ENCODE measurements at regions not wholly inside any gene's neighbourhood (a gene's known extent, or its start where the extent isn't known, plus 50 kb on each side); places are given as distances from the start of the nearest gene placed in this dataset.

DNA sequence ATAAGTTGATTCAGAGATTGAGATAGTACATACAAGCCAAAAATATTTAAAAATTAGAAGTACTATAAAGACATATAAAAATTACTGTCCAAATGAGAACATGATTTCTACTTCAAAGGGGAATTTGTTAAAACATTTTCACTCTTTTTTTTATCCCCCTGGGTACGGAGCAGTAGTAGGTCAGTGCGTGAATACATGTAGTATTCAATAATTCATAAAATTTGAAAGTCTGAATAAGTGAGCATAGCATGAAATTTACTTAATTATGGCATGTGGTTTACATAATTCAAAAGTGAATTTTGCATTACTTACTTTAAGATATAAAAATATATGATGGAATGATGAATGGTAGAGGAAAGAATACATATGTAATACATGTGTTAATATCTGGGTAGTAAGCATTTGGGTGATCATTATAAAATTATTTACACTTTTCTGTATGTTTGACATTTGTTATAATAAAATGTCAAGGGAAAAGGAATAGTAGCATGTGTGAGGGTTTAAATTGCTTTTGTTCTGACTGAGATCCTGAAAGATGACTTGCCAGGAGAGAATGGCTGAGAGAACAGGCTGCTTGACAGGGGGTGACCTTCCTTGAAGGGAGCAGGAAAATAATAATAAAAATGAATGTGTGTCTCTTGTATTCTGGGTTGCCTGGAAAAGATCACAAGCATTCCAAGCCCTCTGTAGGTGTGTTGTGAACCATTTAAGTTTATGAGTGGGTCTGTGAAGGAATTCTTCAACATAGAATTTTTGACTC, 1178.8 kb downstream of the ZPLD1 start:
- no peak for DNase-seq (ENCODE audit: low read depth, low spot score)
- in situ Hi-C loops (cut with HindIII; ENCODE audit: low pct_unique_long_range_greater_than_20kb, low sequenced_read_pairs): no loop called here
- BruUV-seq (replicated peaks): no TSS peak
- intact Hi-C loops (cut with micrococcal nuclease; ENCODE audit: unreplicated experiment): no loop called here
- ATAC-seq: no peak
- ChIA-PET POLR2A (no interaction called here), CTCF (no interaction called here)
- Histone ChIP-seq H3K27me3 (ENCODE audit: control insufficient read depth, insufficient read depth, low read length) (no peaks in the 10 kb centered on the region), H3K9me3 (ENCODE audit: control insufficient read depth, insufficient read depth, low read depth, low read length) (no peaks in the 10 kb centered on the region), H3K4me3 (ENCODE audit: low read depth in 2 of 2, low read length in 2 of 2) (no peak overlapping the region), H3K4me1 (ENCODE audit: control insufficient read depth, insufficient read depth, low read length) (no peaks in the 10 kb centered on the region), H3K36me3 (ENCODE audit: control insufficient read depth, insufficient read depth, low read length) (no peaks in the 10 kb centered on the region), H3K27ac (ENCODE audit: low read length) (no peak overlapping the region)
- TF ChIP-seq CTCF (IDR thresholded peaks at IDR 0.05) (no peak), POLR2AphosphoS5 (IDR thresholded peaks at IDR 0.05; ENCODE audit: low read depth, low read length) (no peak), TCF7L2 (IDR thresholded peaks at IDR 0.05; ENCODE audit: low read depth, low read length) (no peak), SIN3A (IDR thresholded peaks at IDR 0.05; ENCODE audit: borderline replicate concordance, insufficient read depth, low read depth, low read length) (no peak)
- TF ChIP-seq, protein P1, sequence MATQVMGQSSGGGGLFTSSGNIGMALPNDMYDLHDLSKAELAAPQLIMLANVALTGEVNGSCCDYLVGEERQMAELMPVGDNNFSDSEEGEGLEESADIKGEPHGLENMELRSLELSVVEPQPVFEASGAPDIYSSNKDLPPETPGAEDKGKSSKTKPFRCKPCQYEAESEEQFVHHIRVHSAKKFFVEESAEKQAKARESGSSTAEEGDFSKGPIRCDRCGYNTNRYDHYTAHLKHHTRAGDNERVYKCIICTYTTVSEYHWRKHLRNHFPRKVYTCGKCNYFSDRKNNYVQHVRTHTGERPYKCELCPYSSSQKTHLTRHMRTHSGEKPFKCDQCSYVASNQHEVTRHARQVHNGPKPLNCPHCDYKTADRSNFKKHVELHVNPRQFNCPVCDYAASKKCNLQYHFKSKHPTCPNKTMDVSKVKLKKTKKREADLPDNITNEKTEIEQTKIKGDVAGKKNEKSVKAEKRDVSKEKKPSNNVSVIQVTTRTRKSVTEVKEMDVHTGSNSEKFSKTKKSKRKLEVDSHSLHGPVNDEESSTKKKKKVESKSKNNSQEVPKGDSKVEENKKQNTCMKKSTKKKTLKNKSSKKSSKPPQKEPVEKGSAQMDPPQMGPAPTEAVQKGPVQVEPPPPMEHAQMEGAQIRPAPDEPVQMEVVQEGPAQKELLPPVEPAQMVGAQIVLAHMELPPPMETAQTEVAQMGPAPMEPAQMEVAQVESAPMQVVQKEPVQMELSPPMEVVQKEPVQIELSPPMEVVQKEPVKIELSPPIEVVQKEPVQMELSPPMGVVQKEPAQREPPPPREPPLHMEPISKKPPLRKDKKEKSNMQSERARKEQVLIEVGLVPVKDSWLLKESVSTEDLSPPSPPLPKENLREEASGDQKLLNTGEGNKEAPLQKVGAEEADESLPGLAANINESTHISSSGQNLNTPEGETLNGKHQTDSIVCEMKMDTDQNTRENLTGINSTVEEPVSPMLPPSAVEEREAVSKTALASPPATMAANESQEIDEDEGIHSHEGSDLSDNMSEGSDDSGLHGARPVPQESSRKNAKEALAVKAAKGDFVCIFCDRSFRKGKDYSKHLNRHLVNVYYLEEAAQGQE (IDR thresholded peaks at IDR 0.05; ENCODE audit: insufficient read depth in 1 of 2, low read depth in 2 of 2, low read length in 1 of 2): no peak

DNA sequence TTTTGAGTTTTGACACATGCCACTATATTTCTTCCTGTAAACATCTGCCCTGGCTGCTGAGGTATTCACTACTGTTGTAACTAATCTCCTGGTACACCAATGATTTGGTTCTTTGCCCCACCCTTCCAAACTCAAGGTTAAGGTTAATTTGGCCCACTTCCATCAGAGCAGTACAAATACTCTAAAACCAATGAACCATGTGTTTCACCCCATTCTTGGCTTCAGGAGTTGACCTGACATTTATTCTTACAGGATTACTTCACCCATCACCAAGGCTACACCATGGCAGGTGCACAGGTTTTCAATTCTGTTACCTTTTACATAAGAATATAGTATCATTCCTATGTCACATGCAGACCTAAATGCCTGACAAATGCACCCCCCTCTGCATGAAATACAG, 1179.9 kb downstream of the ZPLD1 start:
- Histone ChIP-seq H3K27me3 (ENCODE audit: control insufficient read depth, insufficient read depth, low read length) (no peaks in the 10 kb centered on the region), H3K4me1 (ENCODE audit: control insufficient read depth, insufficient read depth, low read length) (no peaks in the 10 kb centered on the region), H3K27ac (ENCODE audit: low read length) (no peak overlapping the region), H3K9me3 (ENCODE audit: control insufficient read depth, insufficient read depth, low read depth, low read length) (no peaks in the 10 kb centered on the region), H3K36me3 (ENCODE audit: control insufficient read depth, insufficient read depth, low read length) (no peaks in the 10 kb centered on the region), H3K4me3 (ENCODE audit: low read depth in 2 of 2, low read length in 2 of 2) (no peak overlapping the region)
- POLR2A ChIA-PET: no interaction called here
- BruUV-seq (replicated peaks): no TSS peak
- CTCF ChIA-PET: no interaction called here
- no peak for DNase-seq (ENCODE audit: low read depth, low spot score)
- no peak for ATAC-seq
- in situ Hi-C loops (cut with HindIII; ENCODE audit: low pct_unique_long_range_greater_than_20kb, low sequenced_read_pairs) (no loop called here), intact Hi-C loops (cut with micrococcal nuclease; ENCODE audit: unreplicated experiment) (no loop called here)
- TF ChIP-seq SIN3A (IDR thresholded peaks at IDR 0.05; ENCODE audit: borderline replicate concordance, insufficient read depth, low read depth, low read length): no peak
- no peak for TF ChIP-seq POLR2AphosphoS5 (IDR thresholded peaks at IDR 0.05; ENCODE audit: low read depth, low read length)
- TF ChIP-seq CTCF (IDR thresholded peaks at IDR 0.05): no peak
- TF ChIP-seq TCF7L2 (IDR thresholded peaks at IDR 0.05; ENCODE audit: low read depth, low read length): no peak
- TF ChIP-seq, protein P1 (IDR thresholded peaks at IDR 0.05; ENCODE audit: insufficient read depth in 1 of 2, low read depth in 2 of 2, low read length in 1 of 2): no peak
